SK-N-SH (cell line): ENCODE measurements at regions not wholly inside any gene's neighbourhood (a gene's known extent, or its start where the extent isn't known, plus 50 kb on each side); places are given as distances from the start of the nearest gene placed in this dataset.

Source experiments
- CTCF ChIA-PET: fragments of 300-600, 350-600 bp; formaldehyde crosslinking; extraction: SDS; loops from one replicate; lab custom pipeline; 2021; lab: Yijun Ruan, JAX
- POLR2A ChIA-PET: fragments of 350-600 bp; sonication (Branson Sonifier 250); formaldehyde crosslinking; extraction: SDS; loops from one replicate; lab custom pipeline; 2020; ENCODE audit warnings: antibody characterized with exemption, inconsistent platforms; lab: Yijun Ruan, JAX
- DNase-seq: peaks from one replicate; pipeline ENCODE4 v3.0.0; 2012
- H2AFZ ChIP-seq: fragments of 200-600 bp; sonication (generic); 2 replicates; pipeline ENCODE4 v1.8.1; 2016; ENCODE audit warnings: antibody characterized with exemption, mild to moderate bottlenecking, low read depth
- H3F3A ChIP-seq: fragments of 200-600 bp; sonication (generic); replicated peaks from 2 replicates; pipeline ENCODE3; 2016; ENCODE audit warnings: antibody characterized with exemption, mild to moderate bottlenecking; ENCODE audit not compliant: insufficient read depth
- H3K27ac ChIP-seq, 2 experiments: fragments of 200-500 bp in 1 of 2; fragments of 200-600 bp in 1 of 2; sonication (Bioruptor generic) in 1 of 2; sonication (generic), shearing (Covaris generic) in 1 of 2; 2 replicates each; pipeline versions ENCODE4 v1.5.1 to v1.6.1; 2014 to 2016; ENCODE audit warnings: low read depth in 2 of 2, inconsistent platforms in 1 of 2, low read length in 1 of 2, mild to moderate bottlenecking in 1 of 2, mixed read lengths in 1 of 2
- H3K27me3 ChIP-seq: fragments of 200-600 bp; sonication (generic), shearing (Covaris generic); 2 replicates; pipeline ENCODE4 v1.6.1; 2016; ENCODE audit warnings: mixed run types; ENCODE audit not compliant: insufficient read depth
- H3K36me3 ChIP-seq, 2 experiments: fragments of 200-500 bp in 1 of 2; fragments of 200-600 bp in 1 of 2; sonication (Bioruptor generic) in 1 of 2; sonication (generic) in 1 of 2; replicated peaks in 1 of 2; 2 replicates each; pipeline versions ENCODE3 to v1.5.1; 2014 to 2016; ENCODE audit warnings: low read length in 1 of 2, mild to moderate bottlenecking in 1 of 2; ENCODE audit not compliant: insufficient read depth in 2 of 2, control insufficient read depth in 1 of 2
- H3K4me1 ChIP-seq, 2 experiments: fragments of 200-500 bp in 1 of 2; fragments of 200-600 bp in 1 of 2; sonication (Bioruptor generic) in 1 of 2; sonication (generic), shearing (Covaris generic) in 1 of 2; 2 replicates each; pipeline versions ENCODE4 v1.5.1 to v1.6.1; 2014 to 2016; ENCODE audit warnings: low read depth in 1 of 2, low read length in 1 of 2, mixed run types in 1 of 2; ENCODE audit not compliant: insufficient read depth in 2 of 2, control insufficient read depth in 1 of 2
- H3K4me2 ChIP-seq: fragments of 200-600 bp; sonication (generic), shearing (Covaris generic); 2 replicates; pipeline ENCODE4 v1.6.1; 2017; ENCODE audit warnings: mixed run types
- H3K4me3 ChIP-seq, 2 experiments: fragments of 200-500 bp in 1 of 2; fragments of 200-600 bp in 1 of 2; sonication (Bioruptor generic) in 1 of 2; sonication (generic), shearing (Covaris generic) in 1 of 2; 2 replicates each; pipeline versions ENCODE4 v1.5.1 to v1.8.1; 2014 to 2016; ENCODE audit warnings: low read depth in 2 of 2, inconsistent platforms in 1 of 2, low read length in 1 of 2, mild to moderate bottlenecking in 1 of 2, mixed read lengths in 1 of 2, moderate library complexity in 1 of 2
- H3K79me2 ChIP-seq: fragments of 200-600 bp; sonication (generic); 2 replicates; pipeline ENCODE4 v1.8.1; 2017; ENCODE audit warnings: mild to moderate bottlenecking; ENCODE audit not compliant: insufficient read depth
- H3K9ac ChIP-seq: fragments of 200-600 bp; sonication (generic); 2 replicates; pipeline ENCODE4 v1.6.1; 2017; ENCODE audit warnings: mixed run types
- H3K9me2 ChIP-seq: fragments of 200-600 bp; sonication (generic); 2 replicates; pipeline ENCODE4 v1.6.1; 2017; ENCODE audit warnings: mixed run types
- H3K9me3 ChIP-seq: fragments of 200-600 bp; sonication (generic); 2 replicates; pipeline ENCODE4 v1.6.1; 2017; ENCODE audit warnings: mixed run types, mild to moderate bottlenecking, moderate library complexity
- H4K20me1 ChIP-seq: fragments of 200-600 bp; sonication (generic); 2 replicates; pipeline ENCODE4 v1.6.1; 2017; ENCODE audit warnings: mild to moderate bottlenecking, mixed run types; ENCODE audit not compliant: insufficient read depth
- CHD2 ChIP-seq: fragments of 150-350 bp; IDR thresholded peaks from 2 replicates; pipeline ENCODE4 v1.6.1; 2018; ENCODE audit warnings: low read length; ENCODE audit not compliant: partially characterized antibody
- ELF1 ChIP-seq: IDR thresholded peaks from 2 replicates; pipeline ENCODE4 v1.4.0; 2012
- EZH2phosphoT487 ChIP-seq: fragments of 200-600 bp; sonication (generic); IDR thresholded peaks from 2 replicates; pipeline ENCODE4 v1.6.1; 2017; ENCODE audit warnings: low read depth, mixed run types, mild to moderate bottlenecking, antibody characterized with exemption, moderate library complexity, borderline replicate concordance
- FOSL2 ChIP-seq: IDR thresholded peaks from 2 replicates; pipeline ENCODE4 v1.4.0; 2012; ENCODE audit warnings: low read depth, mild to moderate bottlenecking, moderate library complexity, borderline replicate concordance
- GATA2 ChIP-seq: sonication (generic); formaldehyde crosslinking; IDR thresholded peaks from 2 replicates; pipeline ENCODE4 v1.5.0; 2020; ENCODE audit warnings: mild to moderate bottlenecking, missing genetic modification reagents
- IRF3 ChIP-seq: fragments of 150-350 bp; IDR thresholded peaks from 2 replicates; pipeline ENCODE4 v1.6.1; 2016; ENCODE audit warnings: mild to moderate bottlenecking, low read depth, low read length
- JUND ChIP-seq: IDR thresholded peaks from 2 replicates; pipeline ENCODE4 v1.4.0; 2012
- MXI1 ChIP-seq: IDR thresholded peaks from 2 replicates; pipeline ENCODE4 v1.6.1; 2012; ENCODE audit warnings: mild to moderate bottlenecking, low read depth, low read length, improper control_type of control experiment
- PBX3 ChIP-seq: IDR thresholded peaks from 2 replicates; pipeline ENCODE4; 2012
- POLR2AphosphoS5 ChIP-seq: IDR thresholded peaks from 2 replicates; pipeline ENCODE4 v1.6.1; 2012; ENCODE audit warnings: low read depth, low read length
- RCOR1 ChIP-seq: fragments of 150-350 bp; IDR thresholded peaks from 2 replicates; pipeline ENCODE4 v1.6.1; 2017; ENCODE audit warnings: antibody characterized with exemption, low read length
- REST ChIP-seq: IDR thresholded peaks from 2 replicates; pipeline ENCODE4 v1.6.1; 2012; ENCODE audit warnings: mild to moderate bottlenecking, low read depth, low read length, moderate library complexity
- RFX5 ChIP-seq: IDR thresholded peaks from 2 replicates; pipeline ENCODE4 v1.6.1; 2012; ENCODE audit warnings: mild to moderate bottlenecking, improper control_type of control experiment, low read length
- RXRA ChIP-seq: IDR thresholded peaks from 2 replicates; pipeline ENCODE4 v1.4.0; 2012; ENCODE audit warnings: low read depth, mild to moderate bottlenecking, borderline replicate concordance
- SIN3A ChIP-seq: IDR thresholded peaks from 2 replicates; pipeline ENCODE4 v1.6.1; 2012; ENCODE audit warnings: low read depth, mild to moderate bottlenecking, low read length, moderate library complexity, borderline replicate concordance
- TAF1 ChIP-seq: IDR thresholded peaks from 2 replicates; pipeline ENCODE4 v1.6.1; 2012; ENCODE audit warnings: low read depth, mild to moderate bottlenecking, low read length, moderate library complexity, borderline replicate concordance
- USF1 ChIP-seq: IDR thresholded peaks from 2 replicates; pipeline ENCODE4 v1.4.0; 2012; ENCODE audit warnings: low read depth, borderline replicate concordance
- USF2 ChIP-seq: fragments of 150-350 bp; IDR thresholded peaks from 2 replicates; pipeline ENCODE4 v1.6.1; 2017; ENCODE audit warnings: antibody characterized with exemption, low read length, low read depth, borderline replicate concordance
- WGBS: methylation state at CpG from one replicate; pipeline ENCODE4 v1.1.6; 2017; ENCODE audit warnings: low lambda C conversion rate; 5-methylcytosine and 5-hydroxymethylcytosine counted together

GRCh38 chr22:27137871-27138337 lies 480.5 kb downstream of the MIAT start:
- CTCF ChIA-PET, result interaction anchor here (1.3 to 1.6 kb wide), 2 partner anchors 32 to 382 kb away, joined by 3 to 4 read pairs; no protein-coding TSS in a partner anchor

More at GRCh38 chr22:27137871-27138337, 480.5 kb downstream of the MIAT start:
- Histone ChIP-seq H4K20me1 (no peaks in the 10 kb centered on the region), H2AFZ (no peak overlapping the region), H3K9me2 (no peaks in the 10 kb centered on the region), H3K36me3 (no peaks in the 10 kb centered on the region), H3K27me3 (no peaks in the 10 kb centered on the region; the same call in 1 of the 2 replicates), H3K4me1 (peaks cover 6 to 10% of the 10 kb centered on the region in 2 experiments; a peak in 2 of 4 replicates), H3K79me2 (no peaks in the 10 kb centered on the region), H3K4me2 (no peak overlapping the region), H3K9ac (no peak overlapping the region), H3K9me3 (no peaks in the 10 kb centered on the region), H3K27ac (no peak overlapping the region), H3F3A (peaks cover 13% of the 10 kb centered on the region), H3K4me3 (no peak overlapping the region)
- peak; percentile 55 for DNase-seq
- POLR2A ChIA-PET, result no interaction called here
- TF ChIP-seq REST (no peak), POLR2AphosphoS5 (no peak), TAF1 (no peak), GATA2 (CRISPR knock-in tag) (no peak), FOSL2 (no peak), EZH2phosphoT487 (no peak), RFX5 (no peak), SIN3A (no peak), JUND (no peak), IRF3 (no peak), MXI1 (no peak), ELF1 (no peak), RCOR1 (no peak), USF2 (no peak), CHD2 (no peak), RXRA (no peak), PBX3 (no peak), USF1 (no peak)
- 62% methylated on average over 12 of the region's 13 CpGs for WGBS
